Esophagus muscularis mucosa (tissue), 3 donors: ENCODE measurements at regions not wholly inside any gene's neighbourhood (a gene's known extent, or its start where the extent isn't known, plus 50 kb on each side); places are given as distances from the start of the nearest gene placed in this dataset.

Source experiments
- POLR2A ChIP-seq: fragments of 450-650 bp; IDR thresholded peaks from one replicate; pipeline ENCODE4 v1.6.1; 2017; ENCODE audit warnings: antibody characterized with exemption, moderate library complexity, mild to moderate bottlenecking, low read depth
- POLR2AphosphoS5 ChIP-seq, 2 donors: sonication (generic); formaldehyde crosslinking; IDR thresholded peaks; one replicate each; pipeline ENCODE4 v1.6.1; 2017; ENCODE audit warnings: antibody characterized with exemption in 2 of 2
- TF ChIP-seq, protein P1 (sequence below), 3 experiments: fragments of 200-600 bp in 2 of 3; fragments of 450-650 bp in 1 of 3; sonication (generic) in 2 of 3; IDR thresholded peaks; one replicate each; pipeline ENCODE4 v1.5.1; 2017 to 2019; ENCODE audit warnings: antibody characterized with exemption in 3 of 3, mild to moderate bottlenecking in 2 of 3, moderate library complexity in 1 of 3

DNA sequence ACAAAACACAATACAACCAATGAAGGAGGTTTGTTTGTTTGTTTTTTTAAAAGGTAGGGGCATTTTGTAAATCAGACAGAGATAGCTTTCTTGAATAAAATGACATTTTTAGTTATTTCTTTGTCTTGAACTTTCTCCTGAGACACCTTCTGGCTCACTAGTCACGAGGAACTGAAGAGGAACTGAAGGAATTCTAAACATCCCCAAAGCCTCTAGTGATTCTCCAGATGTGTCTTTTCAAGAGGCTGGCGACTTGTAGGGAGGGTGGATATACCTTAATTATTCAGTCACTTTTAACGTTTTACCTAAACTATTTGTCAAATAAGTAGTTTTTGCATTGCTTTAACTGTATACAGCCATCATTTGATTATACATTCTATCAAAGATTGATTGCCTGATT lies 211.2 kb upstream of the LRIG3 start:
- TF ChIP-seq, protein P1, sequence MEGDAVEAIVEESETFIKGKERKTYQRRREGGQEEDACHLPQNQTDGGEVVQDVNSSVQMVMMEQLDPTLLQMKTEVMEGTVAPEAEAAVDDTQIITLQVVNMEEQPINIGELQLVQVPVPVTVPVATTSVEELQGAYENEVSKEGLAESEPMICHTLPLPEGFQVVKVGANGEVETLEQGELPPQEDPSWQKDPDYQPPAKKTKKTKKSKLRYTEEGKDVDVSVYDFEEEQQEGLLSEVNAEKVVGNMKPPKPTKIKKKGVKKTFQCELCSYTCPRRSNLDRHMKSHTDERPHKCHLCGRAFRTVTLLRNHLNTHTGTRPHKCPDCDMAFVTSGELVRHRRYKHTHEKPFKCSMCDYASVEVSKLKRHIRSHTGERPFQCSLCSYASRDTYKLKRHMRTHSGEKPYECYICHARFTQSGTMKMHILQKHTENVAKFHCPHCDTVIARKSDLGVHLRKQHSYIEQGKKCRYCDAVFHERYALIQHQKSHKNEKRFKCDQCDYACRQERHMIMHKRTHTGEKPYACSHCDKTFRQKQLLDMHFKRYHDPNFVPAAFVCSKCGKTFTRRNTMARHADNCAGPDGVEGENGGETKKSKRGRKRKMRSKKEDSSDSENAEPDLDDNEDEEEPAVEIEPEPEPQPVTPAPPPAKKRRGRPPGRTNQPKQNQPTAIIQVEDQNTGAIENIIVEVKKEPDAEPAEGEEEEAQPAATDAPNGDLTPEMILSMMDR (IDR thresholded peaks at IDR 0.05), result no peak
- no peak for TF ChIP-seq POLR2AphosphoS5 (IDR thresholded peaks at IDR 0.05)
- no peak for TF ChIP-seq POLR2A
